Right lobe of liver (tissue), 4 donors: ENCODE measurements at regions not wholly inside any gene's neighbourhood (a gene's known extent, or its start where the extent isn't known, plus 50 kb on each side); places are given as distances from the start of the nearest gene placed in this dataset.

Source experiments
- POLR2A ChIP-seq: fragments of 450-650 bp; IDR thresholded peaks from one replicate; pipeline ENCODE4 v1.6.1; 2017; ENCODE audit warnings: antibody characterized with exemption, mild to moderate bottlenecking
- TF ChIP-seq, protein P1 (sequence below), 4 donors: fragments of 200-600 bp in 3 of 4; fragments of 450-650 bp in 1 of 4; IDR thresholded peaks; one replicate each; pipeline versions ENCODE4 v1.5.1 to v1.8.0; 2016 to 2022; ENCODE audit warnings: antibody characterized with exemption in 4 of 4, mild to moderate bottlenecking in 2 of 4
- donor health status: DM: no; HTN: no; CAD: no.
- donor health status: DM: no; HTN: no; CAD: no.
- donor health status: DM: no; HTN: yes; CAD: no.

DNA sequence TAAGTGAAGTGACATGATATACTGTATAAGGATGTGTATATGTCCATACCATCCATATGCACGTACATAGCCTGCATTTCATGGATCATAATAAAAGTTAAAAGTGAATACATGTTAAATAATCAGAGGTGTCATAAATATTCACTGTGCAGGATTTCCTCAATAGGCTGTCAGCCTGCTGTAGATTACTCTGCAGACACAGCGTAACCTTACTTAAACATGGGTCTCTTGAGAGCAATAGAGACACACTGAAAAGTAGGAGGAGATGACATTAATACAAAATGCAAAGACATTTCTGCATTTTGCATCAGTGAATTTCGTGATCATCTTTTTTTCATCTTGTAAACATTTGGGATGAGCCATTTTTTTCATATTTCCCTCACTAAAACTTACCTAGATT, 955.2 kb upstream of the DIAPH2 start:
- TF ChIP-seq, protein P1, sequence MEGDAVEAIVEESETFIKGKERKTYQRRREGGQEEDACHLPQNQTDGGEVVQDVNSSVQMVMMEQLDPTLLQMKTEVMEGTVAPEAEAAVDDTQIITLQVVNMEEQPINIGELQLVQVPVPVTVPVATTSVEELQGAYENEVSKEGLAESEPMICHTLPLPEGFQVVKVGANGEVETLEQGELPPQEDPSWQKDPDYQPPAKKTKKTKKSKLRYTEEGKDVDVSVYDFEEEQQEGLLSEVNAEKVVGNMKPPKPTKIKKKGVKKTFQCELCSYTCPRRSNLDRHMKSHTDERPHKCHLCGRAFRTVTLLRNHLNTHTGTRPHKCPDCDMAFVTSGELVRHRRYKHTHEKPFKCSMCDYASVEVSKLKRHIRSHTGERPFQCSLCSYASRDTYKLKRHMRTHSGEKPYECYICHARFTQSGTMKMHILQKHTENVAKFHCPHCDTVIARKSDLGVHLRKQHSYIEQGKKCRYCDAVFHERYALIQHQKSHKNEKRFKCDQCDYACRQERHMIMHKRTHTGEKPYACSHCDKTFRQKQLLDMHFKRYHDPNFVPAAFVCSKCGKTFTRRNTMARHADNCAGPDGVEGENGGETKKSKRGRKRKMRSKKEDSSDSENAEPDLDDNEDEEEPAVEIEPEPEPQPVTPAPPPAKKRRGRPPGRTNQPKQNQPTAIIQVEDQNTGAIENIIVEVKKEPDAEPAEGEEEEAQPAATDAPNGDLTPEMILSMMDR (IDR thresholded peaks at IDR 0.05), result no peak
- no peak for TF ChIP-seq POLR2A
